ENCODE measurements at regions not wholly inside any gene's neighbourhood (a gene's known extent, or its start where the extent isn't known, plus 50 kb on each side); places are given as distances from the start of the nearest gene placed in this dataset.

- Mint-ChIP-seq H3K36me3 (ENCODE audit: low read depth, unreplicated experiment) (no peaks in the 10 kb centered on the region), H3K4me3 (ENCODE audit: unreplicated experiment) (no peak overlapping the region), H3K4me1 (ENCODE audit: low read depth, unreplicated experiment) (no peaks in the 10 kb centered on the region), H3K27ac (ENCODE audit: unreplicated experiment) (no peak overlapping the region), H3K9me3 (ENCODE audit: unreplicated experiment) (peaks cover 2% of the 10 kb centered on the region), H3K27me3 (ENCODE audit: low read depth, unreplicated experiment) (no peaks in the 10 kb centered on the region)
- DNase-seq (ENCODE audit: low read depth) (no peak), FAIRE-seq (no peak)
- Histone ChIP-seq H3K9ac (ENCODE audit: low read length) (no peak overlapping the region), H3K27ac (ENCODE audit: low read depth, low read length) (no peak overlapping the region), H3K9me3 (ENCODE audit: insufficient read depth, low read depth, low read length) (no peaks in the 10 kb centered on the region), H3K4me1 (ENCODE audit: insufficient read depth, low read length) (no peaks in the 10 kb centered on the region), H3K4me2 (ENCODE audit: low read length) (no peak overlapping the region), H3K27me3 (ENCODE audit: insufficient read depth, low read length) (no peaks in the 10 kb centered on the region), H3K79me2 (ENCODE audit: insufficient read depth, low read length) (no peaks in the 10 kb centered on the region), H3K36me3 (ENCODE audit: insufficient read depth, low read length) (no peaks in the 10 kb centered on the region), H4K20me1 (ENCODE audit: insufficient read depth, low read length) (no peaks in the 10 kb centered on the region), H2AFZ (ENCODE audit: low read depth, low read length) (no peak overlapping the region), H3K4me3 (ENCODE audit: insufficient read depth, low read depth, low read length) (no peak overlapping the region)
- TF ChIP-seq CTCF (IDR thresholded peaks at IDR 0.05; ENCODE audit: insufficient read depth, low read depth, low read length) (no peak), EZH2 (IDR thresholded peaks at IDR 0.05; ENCODE audit: insufficient read depth, low read length) (no peak)
These were observed 512.0 kb downstream of the KIF20B start for GRCh38 chr10:90213346-90213745.

DNA sequence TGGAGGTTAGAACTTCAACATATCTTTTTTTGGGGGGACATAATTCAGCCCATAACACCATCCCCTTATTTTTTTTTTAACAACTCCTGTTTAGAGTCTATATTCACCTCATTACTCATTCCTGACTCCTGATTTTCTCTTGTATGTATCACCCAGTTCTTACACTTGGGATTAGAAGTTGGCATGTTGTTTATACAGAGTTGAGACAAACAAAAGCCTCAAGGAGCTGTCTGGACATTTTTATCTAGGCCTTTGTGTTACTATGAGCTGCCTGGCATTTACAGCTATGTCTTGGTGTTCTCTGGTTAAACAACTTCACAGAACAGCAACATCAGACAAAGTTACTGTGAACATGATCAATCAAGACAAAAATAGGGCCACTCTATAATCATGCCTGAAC lies 517.5 kb downstream of the KIF20B start:
- Histone ChIP-seq H3K9me3 (ENCODE audit: insufficient read depth, low read depth, low read length) (no peaks in the 10 kb centered on the region), H4K20me1 (ENCODE audit: insufficient read depth, low read length) (no peaks in the 10 kb centered on the region), H3K79me2 (ENCODE audit: insufficient read depth, low read length) (no peaks in the 10 kb centered on the region), H3K27ac (ENCODE audit: low read depth, low read length) (no peak overlapping the region), H3K4me1 (ENCODE audit: insufficient read depth, low read length) (peaks cover 7% of the 10 kb centered on the region), H3K4me3 (ENCODE audit: insufficient read depth, low read depth, low read length) (no peak overlapping the region), H3K36me3 (ENCODE audit: insufficient read depth, low read length) (no peaks in the 10 kb centered on the region), H3K9ac (ENCODE audit: low read length) (no peak overlapping the region), H2AFZ (ENCODE audit: low read depth, low read length) (no peak overlapping the region), H3K27me3 (ENCODE audit: insufficient read depth, low read length) (no peaks in the 10 kb centered on the region), H3K4me2 (ENCODE audit: low read length) (no peak overlapping the region)
- Mint-ChIP-seq H3K4me1 (ENCODE audit: low read depth, unreplicated experiment) (peaks cover 9% of the 10 kb centered on the region), H3K36me3 (ENCODE audit: low read depth, unreplicated experiment) (no peaks in the 10 kb centered on the region), H3K4me3 (ENCODE audit: unreplicated experiment) (no peak overlapping the region), H3K27ac (ENCODE audit: unreplicated experiment) (no peak overlapping the region), H3K9me3 (ENCODE audit: unreplicated experiment) (peaks cover 2% of the 10 kb centered on the region), H3K27me3 (ENCODE audit: low read depth, unreplicated experiment) (no peaks in the 10 kb centered on the region)
- DNase-seq (ENCODE audit: low read depth) (no peak), FAIRE-seq (no peak)
- no peak for TF ChIP-seq EZH2 (IDR thresholded peaks at IDR 0.05; ENCODE audit: insufficient read depth, low read length)
- no peak for TF ChIP-seq CTCF (IDR thresholded peaks at IDR 0.05; ENCODE audit: insufficient read depth, low read depth, low read length)

GRCh38 chr10:90222372-90222771 lies 521.0 kb downstream of the KIF20B start:
- Mint-ChIP-seq H3K36me3 (ENCODE audit: low read depth, unreplicated experiment) (no peaks in the 10 kb centered on the region), H3K9me3 (ENCODE audit: unreplicated experiment) (no peaks in the 10 kb centered on the region), H3K27ac (ENCODE audit: unreplicated experiment) (peak overlapping the region; percentile 27), H3K4me1 (ENCODE audit: low read depth, unreplicated experiment) (peaks cover 13% of the 10 kb centered on the region), H3K4me3 (ENCODE audit: unreplicated experiment) (no peak overlapping the region), H3K27me3 (ENCODE audit: low read depth, unreplicated experiment) (no peaks in the 10 kb centered on the region)
- FAIRE-seq (no peak), DNase-seq (ENCODE audit: low read depth) (peak; percentile 83)
- no peak overlapping the region for H3K9ac ChIP-seq (ENCODE audit: low read length)
- peak overlapping the region; percentile 24 for H3K27ac ChIP-seq (ENCODE audit: low read depth, low read length)
- no peaks in the 10 kb centered on the region for H3K79me2 ChIP-seq (ENCODE audit: insufficient read depth, low read length)
- no peaks in the 10 kb centered on the region for H3K36me3 ChIP-seq (ENCODE audit: insufficient read depth, low read length)
- peaks cover 17% of the 10 kb centered on the region for H3K4me1 ChIP-seq (ENCODE audit: insufficient read depth, low read length)
- no peaks in the 10 kb centered on the region for H3K27me3 ChIP-seq (ENCODE audit: insufficient read depth, low read length)
- H3K9me3 ChIP-seq (ENCODE audit: insufficient read depth, low read depth, low read length) = no peaks in the 10 kb centered on the region
- no peak overlapping the region for H3K4me3 ChIP-seq (ENCODE audit: insufficient read depth, low read depth, low read length)
- H3K4me2 ChIP-seq (ENCODE audit: low read length) = no peak overlapping the region
- no peak overlapping the region for H2AFZ ChIP-seq (ENCODE audit: low read depth, low read length)
- no peaks in the 10 kb centered on the region for H4K20me1 ChIP-seq (ENCODE audit: insufficient read depth, low read length)
- TF ChIP-seq EZH2 (IDR thresholded peaks at IDR 0.05; ENCODE audit: insufficient read depth, low read length) = no peak
